Neuron (in vitro differentiated cells): ENCODE measurements at regions not wholly inside any gene's neighbourhood (a gene's known extent, or its start where the extent isn't known, plus 50 kb on each side); places are given as distances from the start of the nearest gene placed in this dataset.

Experiments used
- H2AFZ ChIP-seq: one replicate; pipeline ENCODE4 v1.6.1; 2013; ENCODE audit warnings: low read depth, mild to moderate bottlenecking, inconsistent platforms, low read length, moderate library complexity
- H3K27me3 ChIP-seq: one replicate; pipeline ENCODE4 v1.6.1; 2013; ENCODE audit warnings: low read length; ENCODE audit not compliant: insufficient read depth
- H3K36me3 ChIP-seq: one replicate; pipeline ENCODE4 v1.6.1; 2013; ENCODE audit warnings: low read length; ENCODE audit not compliant: insufficient read depth
- H3K4me1 ChIP-seq: one replicate; pipeline ENCODE4 v1.6.1; 2013; ENCODE audit warnings: low read length; ENCODE audit not compliant: insufficient read depth
- H3K4me3 ChIP-seq: 2 replicates; pipeline ENCODE4 v1.5.1; 2013; ENCODE audit warnings: mild to moderate bottlenecking, low read length, moderate library complexity
- H3K9me3 ChIP-seq: one replicate; pipeline ENCODE4 v1.6.1; 2013; ENCODE audit warnings: low read length

GRCh38 chr1:87965193-87965592 lies 636.5 kb downstream of the LMO4 start:
- H3K27me3 ChIP-seq, result no peaks in the 10 kb centered on the region
- no peak overlapping the region for H3K4me3 ChIP-seq
- H2AFZ ChIP-seq, result no peak overlapping the region
- peaks cover 14% of the 10 kb centered on the region for H3K4me1 ChIP-seq
- no peaks in the 10 kb centered on the region for H3K9me3 ChIP-seq
- H3K36me3 ChIP-seq, result no peaks in the 10 kb centered on the region

- Histone ChIP-seq H3K9me3 (no peaks in the 10 kb centered on the region), H3K4me3 (no peak overlapping the region), H3K36me3 (no peaks in the 10 kb centered on the region), H3K27me3 (no peaks in the 10 kb centered on the region), H2AFZ (no peak overlapping the region), H3K4me1 (peaks cover 14% of the 10 kb centered on the region)
Observed at GRCh38 chr1:87968197-87968955, 639.7 kb downstream of the LMO4 start.

GRCh38 chr1:87969040-87969439 lies 640.4 kb downstream of the LMO4 start:
- H2AFZ ChIP-seq, result no peak overlapping the region
- H3K27me3 ChIP-seq, result no peaks in the 10 kb centered on the region
- H3K36me3 ChIP-seq, result no peaks in the 10 kb centered on the region
- no peaks in the 10 kb centered on the region for H3K9me3 ChIP-seq
- no peak overlapping the region for H3K4me3 ChIP-seq
- peaks cover 14% of the 10 kb centered on the region for H3K4me1 ChIP-seq

GRCh38 chr1:87972811-87973210 lies 644.1 kb downstream of the LMO4 start:
- Histone ChIP-seq H2AFZ (no peak overlapping the region), H3K4me3 (no peak overlapping the region), H3K27me3 (no peaks in the 10 kb centered on the region), H3K9me3 (no peaks in the 10 kb centered on the region), H3K36me3 (no peaks in the 10 kb centered on the region), H3K4me1 (peaks cover 12% of the 10 kb centered on the region)

GRCh38 chr1:87973896-87974295 lies 645.2 kb downstream of the LMO4 start:
- H3K27me3 ChIP-seq, result no peaks in the 10 kb centered on the region
- no peak overlapping the region for H3K4me3 ChIP-seq
- peaks cover 2% of the 10 kb centered on the region for H3K4me1 ChIP-seq
- H3K9me3 ChIP-seq, result no peaks in the 10 kb centered on the region
- H3K36me3 ChIP-seq, result no peaks in the 10 kb centered on the region
- no peak overlapping the region for H2AFZ ChIP-seq

- Histone ChIP-seq H2AFZ (no peak overlapping the region), H3K9me3 (no peaks in the 10 kb centered on the region), H3K27me3 (no peaks in the 10 kb centered on the region), H3K36me3 (no peaks in the 10 kb centered on the region), H3K4me1 (no peaks in the 10 kb centered on the region), H3K4me3 (no peak overlapping the region)
Observed at GRCh38 chr1:87976316-87976715, 647.6 kb downstream of the LMO4 start.

GRCh38 chr1:87977145-87977544 lies 648.5 kb downstream of the LMO4 start:
- no peak overlapping the region for H2AFZ ChIP-seq
- no peaks in the 10 kb centered on the region for H3K36me3 ChIP-seq
- no peaks in the 10 kb centered on the region for H3K27me3 ChIP-seq
- H3K9me3 ChIP-seq, result no peaks in the 10 kb centered on the region
- H3K4me1 ChIP-seq, result no peaks in the 10 kb centered on the region
- no peak overlapping the region for H3K4me3 ChIP-seq

- Histone ChIP-seq H2AFZ (no peak overlapping the region), H3K27me3 (no peaks in the 10 kb centered on the region), H3K9me3 (no peaks in the 10 kb centered on the region), H3K4me3 (no peak overlapping the region), H3K4me1 (no peaks in the 10 kb centered on the region), H3K36me3 (no peaks in the 10 kb centered on the region)
Observed at GRCh38 chr1:87979079-87979478, 650.4 kb downstream of the LMO4 start.

GRCh38 chr1:87980494-87980893 lies 651.8 kb downstream of the LMO4 start:
- Histone ChIP-seq H3K4me3 (no peak overlapping the region), H3K27me3 (no peaks in the 10 kb centered on the region), H3K36me3 (no peaks in the 10 kb centered on the region), H3K9me3 (no peaks in the 10 kb centered on the region), H3K4me1 (no peaks in the 10 kb centered on the region), H2AFZ (no peak overlapping the region)

- Histone ChIP-seq H3K36me3 (no peaks in the 10 kb centered on the region), H2AFZ (no peak overlapping the region)
Observed at GRCh38 chr1:87981386-87981785, 652.7 kb downstream of the LMO4 start.

GRCh38 chr1:87981810-87982209 lies 653.1 kb downstream of the LMO4 start:
- Histone ChIP-seq H3K36me3 (no peaks in the 10 kb centered on the region), H3K27me3 (no peaks in the 10 kb centered on the region)

More at GRCh38 chr1:87981386-87981785, 652.7 kb downstream of the LMO4 start:
- Histone ChIP-seq H3K4me1 (no peaks in the 10 kb centered on the region), H3K27me3 (no peaks in the 10 kb centered on the region), H3K9me3 (no peaks in the 10 kb centered on the region), H3K4me3 (no peak overlapping the region)

GRCh38 chr1:87983841-87984240 lies 655.2 kb downstream of the LMO4 start:
- Histone ChIP-seq H3K4me3 (no peak overlapping the region), H3K4me1 (no peaks in the 10 kb centered on the region), H3K9me3 (no peaks in the 10 kb centered on the region), H3K27me3 (no peaks in the 10 kb centered on the region), H3K36me3 (no peaks in the 10 kb centered on the region), H2AFZ (no peak overlapping the region)

More at GRCh38 chr1:87981810-87982209, 653.1 kb downstream of the LMO4 start:
- no peak overlapping the region for H3K4me3 ChIP-seq
- no peaks in the 10 kb centered on the region for H3K9me3 ChIP-seq
- H2AFZ ChIP-seq, result no peak overlapping the region
- H3K4me1 ChIP-seq, result no peaks in the 10 kb centered on the region

- Histone ChIP-seq H3K4me3 (no peak overlapping the region), H2AFZ (no peak overlapping the region), H3K36me3 (no peaks in the 10 kb centered on the region), H3K4me1 (no peaks in the 10 kb centered on the region), H3K9me3 (no peaks in the 10 kb centered on the region), H3K27me3 (no peaks in the 10 kb centered on the region)
Observed at GRCh38 chr1:87985071-87985470, 656.4 kb downstream of the LMO4 start.
